BJ (cell line): ENCODE measurements at regions not wholly inside any gene's neighbourhood (a gene's known extent, or its start where the extent isn't known, plus 50 kb on each side); places are given as distances from the start of the nearest gene placed in this dataset.

Source experiments
- CTCF ChIA-PET: fragments of 350-600 bp; formaldehyde crosslinking; extraction: SDS; loops from one replicate; lab custom pipeline; 2021; ENCODE audit warnings: antibody characterized with exemption, inconsistent platforms; lab: Yijun Ruan, JAX
- POLR2A ChIA-PET: fragments of 300-600 bp; sonication (Branson Sonifier 250); formaldehyde crosslinking; extraction: SDS; loops from one replicate; lab custom pipeline; 2021; ENCODE audit warnings: antibody characterized with exemption; lab: Charles Lee
- DNase-seq: peaks from one replicate; pipeline ENCODE4 v3.0.0-alpha.2; 2011; ENCODE audit warnings: low read depth
- H3K27me3 ChIP-seq: 2 replicates; pipeline ENCODE4 v1.6.0; 2011; ENCODE audit warnings: low read length; ENCODE audit not compliant: control insufficient read depth, insufficient read depth
- H3K36me3 ChIP-seq: 2 replicates; pipeline ENCODE4 v1.5.1; 2011; ENCODE audit warnings: low read length; ENCODE audit not compliant: control insufficient read depth, insufficient read depth
- H3K4me3 ChIP-seq: 2 replicates; pipeline ENCODE4 v1.5.1; 2011; ENCODE audit warnings: low read depth, mild to moderate bottlenecking, control low read depth, low read length
- TF ChIP-seq, protein P1 (sequence below): IDR thresholded peaks from 2 replicates; pipeline ENCODE4 v1.5.1; 2011; ENCODE audit warnings: low read depth, mild to moderate bottlenecking, control low read depth, inconsistent platforms, low read length, moderate library complexity; ENCODE audit not compliant: insufficient read depth

DNA sequence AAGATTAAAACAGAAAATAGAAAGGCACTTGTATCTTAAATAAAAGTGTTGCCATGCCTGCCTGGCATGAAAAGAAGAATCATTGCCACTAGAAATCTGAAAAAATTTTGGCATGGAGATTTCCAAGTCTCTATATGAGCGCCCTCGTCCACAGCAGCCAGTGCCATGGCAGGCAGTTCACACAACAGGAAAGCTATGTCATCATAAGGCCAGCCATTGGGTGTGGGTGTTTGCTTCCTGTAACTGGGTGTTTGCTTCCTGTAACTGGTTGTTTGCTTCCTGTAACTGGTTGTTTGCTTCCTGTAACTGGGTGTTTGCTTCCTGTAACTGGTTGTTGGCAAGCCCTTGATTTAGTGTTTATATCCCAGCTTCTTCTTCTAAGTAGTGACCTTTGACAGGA is 446.7 kb downstream of the IRX1 start:
- no peak overlapping the region for H3K4me3 ChIP-seq
- no peaks in the 10 kb centered on the region for H3K27me3 ChIP-seq
- ChIA-PET POLR2A (no interaction called here), CTCF (interaction anchor here (1.5 kb wide), 1 partner anchor 18 kb away, joined by 3 read pairs; no protein-coding TSS in a partner anchor)
- H3K36me3 ChIP-seq: no peaks in the 10 kb centered on the region
- no peak for DNase-seq
- TF ChIP-seq, protein P1, sequence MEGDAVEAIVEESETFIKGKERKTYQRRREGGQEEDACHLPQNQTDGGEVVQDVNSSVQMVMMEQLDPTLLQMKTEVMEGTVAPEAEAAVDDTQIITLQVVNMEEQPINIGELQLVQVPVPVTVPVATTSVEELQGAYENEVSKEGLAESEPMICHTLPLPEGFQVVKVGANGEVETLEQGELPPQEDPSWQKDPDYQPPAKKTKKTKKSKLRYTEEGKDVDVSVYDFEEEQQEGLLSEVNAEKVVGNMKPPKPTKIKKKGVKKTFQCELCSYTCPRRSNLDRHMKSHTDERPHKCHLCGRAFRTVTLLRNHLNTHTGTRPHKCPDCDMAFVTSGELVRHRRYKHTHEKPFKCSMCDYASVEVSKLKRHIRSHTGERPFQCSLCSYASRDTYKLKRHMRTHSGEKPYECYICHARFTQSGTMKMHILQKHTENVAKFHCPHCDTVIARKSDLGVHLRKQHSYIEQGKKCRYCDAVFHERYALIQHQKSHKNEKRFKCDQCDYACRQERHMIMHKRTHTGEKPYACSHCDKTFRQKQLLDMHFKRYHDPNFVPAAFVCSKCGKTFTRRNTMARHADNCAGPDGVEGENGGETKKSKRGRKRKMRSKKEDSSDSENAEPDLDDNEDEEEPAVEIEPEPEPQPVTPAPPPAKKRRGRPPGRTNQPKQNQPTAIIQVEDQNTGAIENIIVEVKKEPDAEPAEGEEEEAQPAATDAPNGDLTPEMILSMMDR: no peak

DNA sequence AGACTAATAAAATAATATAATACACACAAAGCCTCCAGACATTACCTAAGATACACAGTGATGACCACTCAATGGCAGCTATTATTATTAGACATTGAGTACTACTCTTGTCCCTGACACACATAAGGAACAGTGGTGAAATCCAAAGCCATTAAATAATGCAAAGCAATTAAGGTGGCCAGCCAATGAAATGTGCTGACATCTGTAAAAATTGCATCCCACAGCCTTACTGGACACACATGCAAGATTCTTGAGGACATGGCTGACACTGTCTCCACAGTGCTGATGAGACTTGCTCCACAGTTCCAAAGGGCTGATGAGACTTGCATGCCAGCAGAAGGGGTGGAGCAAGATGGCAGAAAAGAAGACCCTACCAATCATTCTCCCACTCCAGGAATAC is 447.5 kb downstream of the IRX1 start:
- ChIA-PET CTCF (interaction anchor here (1.5 kb wide), 1 partner anchor 17 kb away, joined by 3 read pairs; no protein-coding TSS in a partner anchor), POLR2A (no interaction called here)
- TF ChIP-seq, protein P1: no peak
- H3K4me3 ChIP-seq: no peak overlapping the region
- DNase-seq: no peak
- no peaks in the 10 kb centered on the region for H3K27me3 ChIP-seq
- H3K36me3 ChIP-seq: no peaks in the 10 kb centered on the region

DNA sequence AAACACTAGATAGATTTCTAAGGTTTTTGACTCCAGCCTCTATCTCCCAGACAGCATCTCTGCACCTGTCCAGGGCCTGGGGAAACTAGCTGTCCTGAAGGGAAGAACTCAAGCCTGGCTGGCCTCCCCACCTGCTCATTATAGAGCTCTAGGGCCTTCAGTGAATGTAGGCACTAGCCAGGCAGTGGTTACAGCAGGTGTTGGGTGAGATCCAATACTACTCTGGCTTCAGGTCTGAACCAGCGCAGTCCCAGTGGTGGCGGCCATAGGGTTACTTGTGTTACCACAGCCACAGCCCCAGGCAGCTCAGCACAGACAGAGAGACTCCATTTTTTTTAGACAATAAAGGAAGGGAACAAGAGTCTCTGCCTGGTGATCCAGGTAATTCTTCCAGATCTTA is 449.2 kb downstream of the IRX1 start:
- Histone ChIP-seq H3K36me3 (no peaks in the 10 kb centered on the region), H3K4me3 (no peak overlapping the region), H3K27me3 (no peaks in the 10 kb centered on the region)
- no peak for DNase-seq
- ChIA-PET POLR2A (no interaction called here), CTCF (no interaction called here)
- TF ChIP-seq, protein P1: no peak

DNA sequence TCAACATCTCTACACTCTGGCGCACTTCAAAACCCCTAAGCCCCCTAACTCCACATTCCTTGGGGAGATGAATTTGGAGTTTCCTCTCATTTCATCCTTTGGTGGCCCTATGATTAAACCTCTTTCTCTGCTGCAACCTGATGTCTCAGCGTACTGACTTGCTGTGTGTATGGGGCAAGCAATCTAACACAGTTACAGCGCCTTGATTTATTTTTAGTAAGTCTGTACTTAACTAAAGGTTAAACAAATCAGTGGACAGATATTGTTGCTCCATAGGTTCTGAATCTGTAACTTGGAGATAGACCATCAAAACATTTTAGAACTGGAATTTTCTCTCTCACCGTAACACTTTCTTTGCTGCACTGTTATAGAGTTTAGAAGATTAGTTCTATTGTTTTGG is 452.8 kb downstream of the IRX1 start:
- Histone ChIP-seq H3K27me3 (no peaks in the 10 kb centered on the region), H3K4me3 (no peak overlapping the region), H3K36me3 (no peaks in the 10 kb centered on the region)
- TF ChIP-seq, protein P1: no peak
- ChIA-PET CTCF (no interaction called here), POLR2A (no interaction called here)
- no peak for DNase-seq

DNA sequence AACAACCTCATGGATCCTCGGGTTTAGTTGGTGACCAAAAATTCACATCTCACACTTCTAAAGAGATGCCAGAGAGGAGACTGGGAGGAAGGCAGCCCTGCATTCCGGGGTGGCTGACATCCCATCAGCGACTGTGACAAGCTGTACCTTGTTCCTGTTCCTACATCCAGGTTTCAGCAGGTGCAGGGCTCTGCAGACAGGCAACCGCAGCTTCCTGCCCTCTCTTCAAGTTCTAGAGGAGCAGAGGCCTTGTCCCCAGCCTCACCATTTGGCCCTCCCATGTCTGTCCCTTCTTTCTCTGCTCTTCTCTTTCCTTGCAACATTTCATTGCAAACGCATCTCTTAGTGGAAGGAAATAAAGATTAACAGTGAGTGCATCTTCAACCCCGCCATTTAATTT is 454.6 kb downstream of the IRX1 start:
- no peak overlapping the region for H3K4me3 ChIP-seq
- DNase-seq: no peak
- ChIA-PET CTCF (no interaction called here), POLR2A (no interaction called here)
- TF ChIP-seq, protein P1: no peak
- H3K36me3 ChIP-seq: no peaks in the 10 kb centered on the region
- H3K27me3 ChIP-seq: no peaks in the 10 kb centered on the region
